ENCODE measurements at regions not wholly inside any gene's neighbourhood (a gene's known extent, or its start where the extent isn't known, plus 50 kb on each side); places are given as distances from the start of the nearest gene placed in this dataset.
A peak's percentile ranks its signal among the peaks of the same experiment; 100 is the strongest.

DNA sequence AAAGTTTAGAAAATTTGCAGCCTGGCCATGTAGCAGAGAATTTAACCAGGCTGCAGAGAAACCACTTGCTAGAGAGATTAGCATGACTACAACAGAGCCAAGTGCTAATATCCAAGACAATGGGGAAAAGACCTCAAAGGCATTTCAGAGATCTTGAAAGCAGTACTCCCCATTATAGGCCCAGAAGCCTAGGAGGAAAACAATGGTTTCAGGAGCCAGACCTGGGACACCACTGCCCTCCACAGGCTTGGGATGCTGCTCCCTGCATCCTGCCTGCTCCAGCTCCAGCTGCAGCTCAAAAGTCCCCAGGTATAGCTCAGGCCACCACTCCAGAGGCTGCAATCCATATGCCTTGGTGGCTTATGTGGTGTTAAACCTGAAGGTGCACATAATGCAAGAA is 101.5 kb upstream of the TMEM72 start:
- peak; percentile 43 for DNase-seq (ENCODE audit: low read depth)
- H3K4me3 ChIP-seq (ENCODE audit: control insufficient read depth, low read depth, low read length) = no peak overlapping the region
- TF ChIP-seq, protein P1, sequence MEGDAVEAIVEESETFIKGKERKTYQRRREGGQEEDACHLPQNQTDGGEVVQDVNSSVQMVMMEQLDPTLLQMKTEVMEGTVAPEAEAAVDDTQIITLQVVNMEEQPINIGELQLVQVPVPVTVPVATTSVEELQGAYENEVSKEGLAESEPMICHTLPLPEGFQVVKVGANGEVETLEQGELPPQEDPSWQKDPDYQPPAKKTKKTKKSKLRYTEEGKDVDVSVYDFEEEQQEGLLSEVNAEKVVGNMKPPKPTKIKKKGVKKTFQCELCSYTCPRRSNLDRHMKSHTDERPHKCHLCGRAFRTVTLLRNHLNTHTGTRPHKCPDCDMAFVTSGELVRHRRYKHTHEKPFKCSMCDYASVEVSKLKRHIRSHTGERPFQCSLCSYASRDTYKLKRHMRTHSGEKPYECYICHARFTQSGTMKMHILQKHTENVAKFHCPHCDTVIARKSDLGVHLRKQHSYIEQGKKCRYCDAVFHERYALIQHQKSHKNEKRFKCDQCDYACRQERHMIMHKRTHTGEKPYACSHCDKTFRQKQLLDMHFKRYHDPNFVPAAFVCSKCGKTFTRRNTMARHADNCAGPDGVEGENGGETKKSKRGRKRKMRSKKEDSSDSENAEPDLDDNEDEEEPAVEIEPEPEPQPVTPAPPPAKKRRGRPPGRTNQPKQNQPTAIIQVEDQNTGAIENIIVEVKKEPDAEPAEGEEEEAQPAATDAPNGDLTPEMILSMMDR (conservative IDR thresholded peaks at IDR 0.05; ENCODE audit: control insufficient read depth, insufficient read depth, low read depth, low read length) = peak; percentile 47

DNA sequence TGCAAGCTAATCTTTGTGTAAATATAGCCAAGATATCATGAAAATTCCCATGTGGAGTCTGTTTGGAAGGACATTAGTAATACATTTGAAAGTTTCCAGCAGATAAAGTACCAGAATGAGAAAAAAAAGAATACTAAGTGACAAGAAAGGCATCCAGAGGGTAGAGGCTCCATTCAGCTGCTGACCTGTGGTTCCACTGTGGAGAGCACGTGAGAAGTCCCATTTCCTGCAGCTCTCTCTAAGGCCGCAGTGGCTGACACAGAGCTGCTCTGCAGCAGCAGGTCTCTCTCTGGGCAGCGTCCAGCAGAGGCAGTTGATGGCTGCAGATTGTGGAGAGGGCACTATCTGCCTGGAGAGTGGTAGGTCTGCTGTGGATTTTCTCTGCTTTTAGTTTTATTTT is 100.1 kb upstream of the TMEM72 start:
- DNase-seq (ENCODE audit: low read depth) = no peak
- TF ChIP-seq, protein P1 (conservative IDR thresholded peaks at IDR 0.05; ENCODE audit: control insufficient read depth, insufficient read depth, low read depth, low read length) = no peak
- no peak overlapping the region for H3K4me3 ChIP-seq (ENCODE audit: control insufficient read depth, low read depth, low read length)

DNA sequence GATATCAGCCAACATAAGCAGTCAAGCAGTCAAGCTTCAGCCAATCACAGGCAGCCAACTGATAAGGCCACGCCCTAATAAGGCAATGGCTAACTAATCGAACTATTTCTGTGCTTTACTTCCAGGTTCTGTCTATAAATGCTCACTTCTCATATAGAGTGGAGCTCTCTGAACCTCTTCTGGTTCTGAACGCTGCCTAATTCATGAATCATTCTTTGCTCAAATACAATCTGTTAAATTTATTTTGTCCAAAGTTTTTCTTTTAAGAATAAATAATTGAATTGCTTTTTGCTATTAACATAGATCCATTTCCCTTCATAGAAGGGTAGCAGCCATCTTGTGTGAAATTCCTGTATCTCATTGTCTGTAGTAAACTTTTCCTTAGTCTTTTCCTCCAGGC is 97.9 kb upstream of the TMEM72 start:
- DNase-seq (ENCODE audit: low read depth) = no peak
- no peak overlapping the region for H3K4me3 ChIP-seq (ENCODE audit: control insufficient read depth, low read depth, low read length)
- TF ChIP-seq, protein P1 (conservative IDR thresholded peaks at IDR 0.05; ENCODE audit: control insufficient read depth, insufficient read depth, low read depth, low read length) = no peak

DNA sequence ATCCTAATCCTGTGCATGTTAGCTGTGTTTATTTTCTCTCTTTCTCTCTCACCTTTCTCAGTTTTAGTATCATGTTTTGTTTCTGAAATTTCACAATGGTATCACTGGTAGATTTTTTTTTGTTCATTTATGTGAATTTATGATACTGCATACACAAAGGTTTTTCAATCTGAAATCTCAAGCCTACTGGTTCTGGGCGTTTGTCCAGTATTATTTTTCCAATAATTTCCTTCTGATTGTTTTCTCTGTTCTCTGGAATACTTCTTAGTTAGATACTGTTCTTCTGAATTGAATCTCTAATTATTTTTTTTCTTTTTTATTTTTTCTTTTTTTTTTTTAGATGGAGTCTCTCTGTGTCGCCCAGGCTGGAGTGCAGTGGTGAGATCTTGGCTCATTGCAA is 96.2 kb upstream of the TMEM72 start:
- DNase-seq (ENCODE audit: low read depth) = no peak
- H3K4me3 ChIP-seq (ENCODE audit: control insufficient read depth, low read depth, low read length) = no peak overlapping the region
- TF ChIP-seq, protein P1 (conservative IDR thresholded peaks at IDR 0.05; ENCODE audit: control insufficient read depth, insufficient read depth, low read depth, low read length) = no peak

DNA sequence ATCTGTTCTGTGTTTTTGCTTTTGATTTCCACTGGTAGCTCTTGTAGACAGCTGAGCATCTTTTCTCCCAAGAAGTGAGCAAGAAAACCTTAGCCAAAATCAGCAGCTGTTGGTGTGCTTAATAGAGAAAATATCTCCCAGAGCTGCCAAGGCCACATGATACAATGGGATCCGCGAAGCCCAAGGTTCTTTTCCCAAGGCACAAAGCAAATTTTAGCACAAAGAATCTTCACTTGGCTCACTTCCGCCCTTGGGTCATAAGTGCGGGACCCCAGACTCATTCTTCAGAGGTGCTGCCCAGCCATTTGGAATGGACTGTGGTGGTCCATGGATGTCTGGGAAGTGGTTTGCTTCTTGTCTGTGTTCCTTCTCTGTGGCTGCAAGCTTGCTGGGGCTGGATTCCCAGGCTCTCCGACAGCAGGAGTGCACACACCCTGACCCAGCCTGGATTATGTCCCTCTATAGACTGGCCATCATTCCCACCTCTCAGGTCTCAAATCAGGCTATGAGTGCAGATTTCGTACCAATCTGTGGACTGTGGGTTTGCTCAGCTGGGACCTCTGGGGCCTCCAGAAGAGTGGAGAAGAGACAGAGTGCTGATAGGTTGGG is 93.0 kb upstream of the TMEM72 start:
- DNase-seq (ENCODE audit: low read depth) = no peak
- H3K4me3 ChIP-seq (ENCODE audit: control insufficient read depth, low read depth, low read length) = no peak overlapping the region
- TF ChIP-seq, protein P1 (conservative IDR thresholded peaks at IDR 0.05; ENCODE audit: control insufficient read depth, insufficient read depth, low read depth, low read length) = no peak

DNA sequence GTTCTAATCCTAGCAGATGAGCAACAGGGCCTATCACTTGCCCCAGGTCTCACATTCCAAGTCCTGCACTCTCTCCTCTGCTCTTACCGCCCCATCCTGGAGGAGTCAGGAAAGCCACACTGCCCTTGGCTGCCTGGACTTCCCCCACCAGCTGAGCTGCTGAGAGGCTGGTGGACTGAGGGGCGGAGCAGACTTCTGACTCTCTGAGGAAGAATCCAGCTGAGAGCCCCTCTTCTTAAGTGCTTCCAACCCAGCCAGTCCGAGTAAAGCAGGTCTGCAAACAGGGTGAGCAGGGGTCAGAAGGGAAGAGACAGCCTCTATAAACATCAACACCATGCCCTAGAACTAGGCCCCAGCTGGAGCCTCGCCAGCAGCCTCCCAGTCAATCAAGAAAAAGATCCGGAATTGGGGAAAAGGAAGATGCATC is 92.4 kb upstream of the TMEM72 start:
- no peak for DNase-seq (ENCODE audit: low read depth)
- TF ChIP-seq, protein P1 (conservative IDR thresholded peaks at IDR 0.05; ENCODE audit: control insufficient read depth, insufficient read depth, low read depth, low read length) = no peak
- no peak overlapping the region for H3K4me3 ChIP-seq (ENCODE audit: control insufficient read depth, low read depth, low read length)

DNA sequence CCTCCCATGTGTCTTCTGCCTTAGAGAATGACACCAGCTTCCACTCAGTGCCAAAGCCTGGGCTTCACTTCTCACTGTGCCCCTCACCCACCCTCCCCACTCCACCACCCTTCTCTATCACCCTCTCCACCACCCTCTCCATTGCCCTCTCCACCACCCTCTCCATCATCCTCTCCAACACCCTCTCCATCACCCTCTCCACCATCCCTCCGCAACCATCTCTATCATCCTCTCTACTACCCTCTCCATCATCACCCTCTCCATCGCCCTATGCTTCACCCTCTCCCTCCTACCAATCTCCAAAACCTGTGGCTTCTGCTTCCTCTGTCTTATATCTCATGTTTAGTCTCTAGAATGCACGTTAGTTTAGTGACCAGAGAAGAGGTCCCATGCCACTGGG is 91.0 kb upstream of the TMEM72 start:
- TF ChIP-seq, protein P1 (conservative IDR thresholded peaks at IDR 0.05; ENCODE audit: control insufficient read depth, insufficient read depth, low read depth, low read length) = no peak
- no peak for DNase-seq (ENCODE audit: low read depth)
- H3K4me3 ChIP-seq (ENCODE audit: control insufficient read depth, low read depth, low read length) = no peak overlapping the region
